ENCODE measurements at regions not wholly inside any gene's neighbourhood (a gene's known extent, or its start where the extent isn't known, plus 50 kb on each side); places are given as distances from the start of the nearest gene placed in this dataset.

GRCh38 chr3:124322309-124322880 lies 330.5 kb upstream of the ROPN1 start:
- Histone ChIP-seq H3K36me3 (ENCODE audit: control insufficient read depth, insufficient read depth, low read length) (no peaks in the 10 kb centered on the region), H3K4me2 (ENCODE audit: low read length) (no peak overlapping the region), H2AFZ (no peak overlapping the region), H3K79me2 (no peaks in the 10 kb centered on the region), H3K9me3 (ENCODE audit: control insufficient read depth, low read length) (no peaks in the 10 kb centered on the region), H3K27me3 (ENCODE audit: control insufficient read depth, insufficient read depth, low read length) (no peaks in the 10 kb centered on the region), H3K4me3 (ENCODE audit: low read depth, low read length) (no peak overlapping the region), H3K27ac (no peak overlapping the region), H3K4me1 (no peaks in the 10 kb centered on the region), H3K9ac (no peak overlapping the region)
- no peak for TF ChIP-seq CTCF (IDR thresholded peaks at IDR 0.05)

GRCh38 chr3:124322966-124323365 lies 331.0 kb upstream of the ROPN1 start:
- Histone ChIP-seq H3K27ac (no peak overlapping the region), H3K9ac (no peak overlapping the region), H3K4me3 (ENCODE audit: low read depth, low read length) (no peak overlapping the region), H3K36me3 (ENCODE audit: control insufficient read depth, insufficient read depth, low read length) (no peaks in the 10 kb centered on the region), H3K9me3 (ENCODE audit: control insufficient read depth, low read length) (no peaks in the 10 kb centered on the region), H3K4me2 (ENCODE audit: low read length) (no peak overlapping the region), H3K27me3 (ENCODE audit: control insufficient read depth, insufficient read depth, low read length) (no peaks in the 10 kb centered on the region), H3K4me1 (no peaks in the 10 kb centered on the region), H3K79me2 (no peaks in the 10 kb centered on the region), H2AFZ (no peak overlapping the region)
- TF ChIP-seq CTCF (IDR thresholded peaks at IDR 0.05), result no peak

GRCh38 chr3:124325248-124325647 lies 333.3 kb upstream of the ROPN1 start:
- no peaks in the 10 kb centered on the region for H3K9me3 ChIP-seq (ENCODE audit: control insufficient read depth, low read length)
- H3K9ac ChIP-seq, result no peak overlapping the region
- H3K4me2 ChIP-seq (ENCODE audit: low read length), result no peak overlapping the region
- no peaks in the 10 kb centered on the region for H3K36me3 ChIP-seq (ENCODE audit: control insufficient read depth, insufficient read depth, low read length)
- no peak for TF ChIP-seq CTCF (IDR thresholded peaks at IDR 0.05)
- no peaks in the 10 kb centered on the region for H3K27me3 ChIP-seq (ENCODE audit: control insufficient read depth, insufficient read depth, low read length)
- no peak overlapping the region for H2AFZ ChIP-seq
- H3K4me1 ChIP-seq, result no peaks in the 10 kb centered on the region
- no peak overlapping the region for H3K4me3 ChIP-seq (ENCODE audit: low read depth, low read length)
- H3K27ac ChIP-seq, result no peak overlapping the region
- H3K79me2 ChIP-seq, result no peaks in the 10 kb centered on the region

- Histone ChIP-seq H2AFZ (no peak overlapping the region), H3K27ac (no peak overlapping the region), H3K4me3 (ENCODE audit: low read depth, low read length) (no peak overlapping the region), H3K4me2 (ENCODE audit: low read length) (no peak overlapping the region), H3K27me3 (ENCODE audit: control insufficient read depth, insufficient read depth, low read length) (no peaks in the 10 kb centered on the region), H3K79me2 (no peaks in the 10 kb centered on the region), H3K4me1 (no peaks in the 10 kb centered on the region), H3K9me3 (ENCODE audit: control insufficient read depth, low read length) (no peaks in the 10 kb centered on the region), H3K36me3 (ENCODE audit: control insufficient read depth, insufficient read depth, low read length) (no peaks in the 10 kb centered on the region), H3K9ac (no peak overlapping the region)
- no peak for TF ChIP-seq CTCF (IDR thresholded peaks at IDR 0.05)
Observed at GRCh38 chr3:124329723-124330122, 337.8 kb upstream of the ROPN1 start.

GRCh38 chr3:124333931-124334640 lies 342.2 kb upstream of the ROPN1 start:
- Histone ChIP-seq H3K79me2 (no peaks in the 10 kb centered on the region), H3K27ac (no peak overlapping the region), H3K36me3 (ENCODE audit: control insufficient read depth, insufficient read depth, low read length) (no peaks in the 10 kb centered on the region), H3K9ac (no peak overlapping the region), H3K4me1 (no peaks in the 10 kb centered on the region), H3K9me3 (ENCODE audit: control insufficient read depth, low read length) (no peaks in the 10 kb centered on the region), H3K27me3 (ENCODE audit: control insufficient read depth, insufficient read depth, low read length) (no peaks in the 10 kb centered on the region), H3K4me3 (ENCODE audit: low read depth, low read length) (no peak overlapping the region), H3K4me2 (ENCODE audit: low read length) (no peak overlapping the region), H2AFZ (no peak overlapping the region)
- TF ChIP-seq CTCF (IDR thresholded peaks at IDR 0.05), result no peak

All from parathyroid adenoma (tissue), 2 donors.